NCI-H1417 treated with DMSO at 0.1 percent for 48 hours (cell line): ENCODE measurements at regions not wholly inside any gene's neighbourhood (a gene's known extent, or its start where the extent isn't known, plus 50 kb on each side); places are given as distances from the start of the nearest gene placed in this dataset.

Source experiments
- DNase-seq: peaks from one replicate; lab custom pipeline; 2025; lab: John Stamatoyannopoulos, UW

DNA sequence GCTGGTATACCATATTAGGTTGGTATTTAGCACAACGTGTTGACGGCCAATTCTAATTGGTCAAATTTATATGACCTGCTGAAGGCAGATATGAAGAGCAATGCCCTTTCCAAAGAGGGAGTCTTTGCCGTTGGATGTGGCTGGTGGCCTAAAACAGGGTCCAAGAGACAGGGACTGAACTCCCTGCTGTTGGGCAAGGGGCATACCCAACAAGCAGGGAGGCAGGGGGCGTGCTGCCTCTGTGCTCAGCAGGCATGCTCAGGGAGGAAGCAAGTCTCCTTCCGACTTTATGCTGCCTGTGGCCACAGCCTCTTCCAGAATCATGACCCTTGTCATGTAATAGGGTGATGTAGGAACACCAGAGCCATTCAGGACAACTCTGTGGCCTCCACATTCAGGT lies 167.7 kb upstream of the NPVF start:
- DNase-seq = no peak

- no peak for DNase-seq
These were observed 168.4 kb upstream of the NPVF start for GRCh38 chr7:25396668-25397067.

DNA sequence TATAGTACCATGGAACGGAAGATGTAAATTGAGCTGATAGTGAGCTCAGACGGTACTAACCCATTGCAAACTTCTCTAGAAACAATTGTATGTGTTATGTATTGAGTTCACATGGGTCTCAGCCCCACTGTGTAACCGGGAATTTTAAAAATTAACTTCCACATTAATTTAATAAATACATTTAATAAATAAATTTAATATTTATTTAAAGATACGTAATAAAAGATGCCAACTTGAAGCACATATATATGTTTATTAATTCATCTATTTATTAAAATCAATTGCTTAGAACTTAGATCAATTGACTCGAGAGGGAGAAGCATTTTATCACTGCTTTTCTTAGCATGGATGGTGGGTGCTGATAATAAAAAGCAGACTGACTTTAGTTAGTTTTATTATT lies 170.1 kb upstream of the NPVF start:
- no peak for DNase-seq

- no peak for DNase-seq
These were observed 170.9 kb upstream of the NPVF start for GRCh38 chr7:25399000-25399750.

DNA sequence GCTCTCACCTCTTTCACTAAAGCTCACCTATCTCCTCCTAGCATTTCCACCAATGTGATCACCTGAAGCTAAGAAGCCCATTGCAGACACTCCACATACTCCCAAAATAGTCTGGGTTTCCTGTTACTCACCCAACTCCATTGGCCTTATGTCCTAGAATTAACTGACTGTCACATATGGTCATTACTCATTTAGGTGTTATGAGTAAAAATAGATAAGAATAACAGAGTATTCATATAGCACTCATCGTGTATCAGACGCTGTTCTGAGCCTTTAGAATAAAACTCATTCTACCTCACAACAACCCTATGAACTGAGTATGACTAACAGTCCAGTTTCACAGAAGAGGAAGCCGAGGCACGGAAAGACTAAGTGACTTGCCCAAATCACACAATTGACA lies 174.2 kb upstream of the NPVF start:
- no peak for DNase-seq

GRCh38 chr7:25405736-25406135 lies 177.4 kb upstream of the NPVF start:
- DNase-seq = no peak

- no peak for DNase-seq
These were observed 178.8 kb upstream of the NPVF start for GRCh38 chr7:25407053-25407452.

DNA sequence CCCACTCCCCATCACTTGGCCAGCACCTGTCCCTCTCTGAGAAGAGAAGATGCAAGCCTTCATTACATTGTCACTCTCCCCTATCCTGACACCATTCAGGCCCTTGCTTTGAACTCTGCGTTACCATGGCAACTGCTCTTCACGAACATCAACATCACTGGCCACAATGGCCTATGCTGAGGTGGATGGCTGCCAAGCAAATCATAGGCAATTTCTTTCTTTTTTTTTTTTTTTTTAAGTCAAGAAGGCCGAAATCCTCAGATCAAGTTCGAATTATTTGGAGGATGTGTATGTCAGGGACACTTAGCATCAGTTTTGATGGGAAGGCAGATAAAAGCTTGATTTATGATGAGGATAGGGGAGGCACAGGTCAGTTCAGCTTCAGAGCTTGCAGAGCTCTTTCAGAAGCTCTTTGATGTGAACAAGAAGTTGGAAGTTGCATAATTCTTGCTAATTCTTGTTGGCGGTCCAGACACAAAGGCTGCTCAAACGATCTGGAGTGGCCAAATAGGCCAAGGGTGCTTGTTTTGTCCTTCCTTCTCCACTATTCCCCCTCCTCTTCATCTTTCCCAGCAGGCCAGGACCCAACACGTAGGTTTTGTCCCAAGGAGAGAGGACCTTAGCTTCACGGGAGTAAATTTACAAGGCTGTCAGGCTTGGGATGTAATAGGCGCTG lies 179.9 kb upstream of the NPVF start:
- DNase-seq = peak; percentile 68

DNA sequence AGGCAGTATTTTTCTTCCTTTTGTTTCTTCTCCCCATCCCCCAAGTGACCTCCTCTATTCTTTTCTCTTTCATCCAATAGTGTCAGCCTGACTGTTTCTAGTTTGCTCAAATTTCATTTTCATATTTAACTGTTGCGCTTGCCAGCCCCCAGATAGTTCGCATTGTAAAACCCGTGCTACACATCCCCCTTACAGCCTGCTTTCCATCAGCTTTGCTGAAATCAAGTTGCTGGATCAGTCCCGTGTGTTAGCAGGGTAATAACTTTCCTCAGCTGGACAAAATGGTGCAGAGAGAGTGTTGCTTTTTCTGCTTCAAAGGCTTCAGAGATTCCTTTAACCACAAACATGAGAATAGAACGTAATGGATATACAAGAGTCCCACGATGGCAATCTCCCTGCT lies 180.6 kb upstream of the NPVF start:
- no peak for DNase-seq

DNA sequence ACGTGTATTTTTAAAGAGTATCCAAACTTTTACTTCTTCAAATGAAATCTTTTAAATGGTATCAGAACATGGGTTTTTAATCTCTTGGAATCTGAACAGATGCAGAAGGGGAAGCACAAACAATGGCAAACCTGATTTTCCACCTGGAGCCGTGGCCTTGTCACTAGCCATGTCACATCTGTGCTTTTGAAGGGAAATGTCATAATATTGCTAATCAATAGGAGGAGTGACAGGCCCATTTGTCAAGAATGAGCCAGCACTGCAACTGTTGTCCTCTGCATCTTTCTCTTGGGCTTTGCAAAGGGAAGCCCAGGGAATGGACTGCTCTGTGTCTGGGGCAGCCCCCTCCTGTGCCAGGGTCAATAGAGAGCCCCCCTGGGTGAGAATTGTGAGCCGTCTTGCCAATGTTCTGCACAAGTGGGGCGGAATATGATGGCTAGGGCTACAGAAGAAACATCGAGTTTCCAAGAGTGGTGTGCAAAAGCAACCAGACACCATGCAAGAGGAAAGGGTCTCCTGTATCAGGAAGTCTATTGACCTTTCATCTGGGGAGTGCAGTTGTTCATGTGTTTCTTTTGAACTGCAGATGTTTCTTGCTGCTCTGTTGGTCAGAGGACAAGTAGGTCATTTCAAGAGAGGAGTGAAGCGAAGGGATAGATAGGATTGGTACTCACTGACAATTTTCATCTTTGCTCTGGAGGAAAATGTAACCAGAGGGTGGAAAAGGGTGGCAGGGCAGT lies 181.8 kb upstream of the NPVF start:
- DNase-seq = no peak

GRCh38 chr7:25420771-25421170 lies 192.5 kb upstream of the NPVF start:
- DNase-seq = no peak

- no peak for DNase-seq
These were observed 195.8 kb upstream of the NPVF start for GRCh38 chr7:25424113-25424512.

GRCh38 chr7:25424855-25425254 lies 196.6 kb upstream of the NPVF start:
- no peak for DNase-seq

DNA sequence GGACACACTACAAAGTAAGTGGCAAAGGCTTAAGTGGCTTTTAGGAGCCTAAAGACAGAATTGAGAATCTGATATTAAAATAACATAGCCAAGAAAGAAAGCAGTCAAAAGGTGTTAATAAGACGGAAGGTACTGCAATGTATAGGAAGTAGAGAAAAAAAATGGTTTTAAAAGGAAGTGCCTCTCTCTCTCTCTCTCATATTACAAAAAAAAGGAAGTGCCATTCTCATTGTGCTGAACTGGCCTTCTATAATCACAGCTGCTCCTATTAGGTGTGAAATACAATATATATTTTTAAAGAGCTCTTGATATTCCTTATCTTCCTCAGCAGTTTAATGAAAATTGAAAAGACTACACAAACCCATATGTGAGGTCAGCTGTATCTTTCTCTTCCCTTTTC lies 199.4 kb upstream of the NPVF start:
- no peak for DNase-seq

DNA sequence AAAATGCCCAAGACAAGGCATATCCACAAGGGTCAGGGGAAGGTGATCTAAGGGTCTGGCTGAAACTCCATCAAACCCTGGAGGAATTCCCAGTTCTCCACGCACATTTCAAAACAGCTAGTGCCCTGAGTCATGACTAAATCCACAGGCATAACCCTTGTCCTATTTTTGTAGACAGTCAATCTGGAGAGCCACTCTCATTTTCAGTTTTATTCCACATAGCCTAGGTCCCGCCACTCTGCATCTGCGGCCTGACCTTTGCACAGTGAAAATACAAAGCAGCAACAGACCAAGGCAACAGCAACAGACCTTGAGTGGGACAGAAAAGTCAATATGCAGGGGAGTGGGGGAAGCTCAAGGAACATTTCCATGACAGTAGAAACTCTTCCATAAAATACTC lies 201.4 kb upstream of the NPVF start:
- DNase-seq = no peak

GRCh38 chr7:25430200-25430931 lies 202.1 kb upstream of the NPVF start:
- no peak for DNase-seq

DNA sequence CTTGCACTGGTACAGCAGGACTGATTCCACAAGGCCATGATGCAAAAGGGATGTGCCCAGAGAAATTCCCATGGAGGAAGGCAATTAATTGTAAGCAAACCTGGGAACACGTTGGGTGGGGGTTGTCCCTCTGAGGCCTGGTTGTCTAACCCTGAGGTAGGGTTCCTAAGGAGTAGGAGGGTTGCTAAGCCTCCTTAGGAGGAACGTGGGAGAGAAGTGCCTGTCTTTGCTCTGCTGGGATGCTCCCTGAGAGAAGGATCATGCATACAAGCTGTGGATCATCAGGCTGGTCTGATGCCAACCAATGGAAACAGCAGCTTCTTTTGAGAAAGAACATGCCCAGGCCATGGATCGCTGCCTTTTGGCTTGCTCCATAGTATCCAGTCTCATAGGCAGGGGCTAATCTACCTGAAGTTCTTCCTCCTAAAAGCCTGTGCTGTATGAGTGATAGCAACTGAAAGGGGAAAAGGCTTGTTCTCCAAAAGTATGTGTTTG lies 203.7 kb upstream of the NPVF start:
- DNase-seq = no peak

DNA sequence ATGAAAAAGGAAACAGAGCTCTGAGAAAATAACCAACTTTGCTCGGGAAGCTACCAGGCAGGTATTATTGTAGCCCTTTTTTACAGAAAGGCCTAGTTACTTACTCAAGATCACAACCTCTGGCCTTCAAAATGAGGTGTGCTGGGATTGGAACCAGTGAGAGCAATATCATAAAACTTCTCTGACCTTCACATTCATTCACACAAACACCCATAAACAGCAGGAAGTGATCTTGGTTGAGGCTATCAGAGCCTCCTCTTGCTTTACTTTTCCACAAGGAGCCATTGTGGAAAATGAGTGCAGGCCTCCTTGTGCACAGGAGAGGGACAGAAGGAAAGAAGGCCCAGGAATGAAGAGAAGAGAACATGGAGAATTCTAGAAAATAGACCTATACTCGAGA lies 204.5 kb upstream of the NPVF start:
- no peak for DNase-seq

- no peak for DNase-seq
These were observed 208.1 kb upstream of the NPVF start for GRCh38 chr7:25436413-25436812.

- DNase-seq = no peak
These were observed 209.0 kb upstream of the NPVF start for GRCh38 chr7:25437308-25437707.

GRCh38 chr7:25444991-25445390 lies 216.7 kb upstream of the NPVF start:
- DNase-seq = no peak

GRCh38 chr7:25448301-25448700 lies 220.0 kb upstream of the NPVF start:
- no peak for DNase-seq
